Activated CD8-positive, alpha-beta memory T cell treated with anti-CD3 and anti-CD28 coated beads for 36 hours (primary cell): ENCODE measurements at regions not wholly inside any gene's neighbourhood (a gene's known extent, or its start where the extent isn't known, plus 50 kb on each side); places are given as distances from the start of the nearest gene placed in this dataset.

Experiments
- CTCF ChIA-PET: fragments of 350-600 bp; sonication (Branson Sonifier 250); formaldehyde crosslinking; loops from one replicate; lab custom pipeline; 2021; ENCODE audit warnings: antibody characterized with exemption; lab: Charles Lee
- POLR2A ChIA-PET: fragments of 350-600 bp; sonication (Branson Sonifier 250); formaldehyde crosslinking; loops from one replicate; lab custom pipeline; 2021; ENCODE audit warnings: antibody characterized with exemption; lab: Charles Lee

- CTCF ChIA-PET, result no interaction called here
- POLR2A ChIA-PET, result no interaction called here
These were observed 714.5 kb upstream of the WWC1 start for GRCh38 chr5:167576897-167577296.

GRCh38 chr5:167577616-167578015 lies 713.8 kb upstream of the WWC1 start:
- POLR2A ChIA-PET, result no interaction called here
- CTCF ChIA-PET, result no interaction called here

- CTCF ChIA-PET, result no interaction called here
- POLR2A ChIA-PET, result no interaction called here
These were observed 712.3 kb upstream of the WWC1 start for GRCh38 chr5:167578977-167579692.

- CTCF ChIA-PET, result no interaction called here
- POLR2A ChIA-PET, result no interaction called here
These were observed 711.8 kb upstream of the WWC1 start for GRCh38 chr5:167579693-167580055.

GRCh38 chr5:167580608-167581007 lies 710.8 kb upstream of the WWC1 start:
- ChIA-PET CTCF (no interaction called here), POLR2A (no interaction called here)

- CTCF ChIA-PET, result no interaction called here
- POLR2A ChIA-PET, result no interaction called here
These were observed 709.2 kb upstream of the WWC1 start for GRCh38 chr5:167582283-167582682.

- POLR2A ChIA-PET, result no interaction called here
- CTCF ChIA-PET, result no interaction called here
These were observed 708.6 kb upstream of the WWC1 start for GRCh38 chr5:167582886-167583285.

GRCh38 chr5:167585184-167585583 lies 706.3 kb upstream of the WWC1 start:
- ChIA-PET POLR2A (no interaction called here), CTCF (no interaction called here)

- ChIA-PET POLR2A (no interaction called here), CTCF (no interaction called here)
These were observed 703.5 kb upstream of the WWC1 start for GRCh38 chr5:167587772-167588437.

GRCh38 chr5:167592114-167592513 lies 699.3 kb upstream of the WWC1 start:
- POLR2A ChIA-PET, result no interaction called here
- CTCF ChIA-PET, result no interaction called here

GRCh38 chr5:167593329-167594060 lies 698.0 kb upstream of the WWC1 start:
- ChIA-PET CTCF (no interaction called here), POLR2A (no interaction called here)

- POLR2A ChIA-PET, result no interaction called here
- CTCF ChIA-PET, result no interaction called here
These were observed 697.4 kb upstream of the WWC1 start for GRCh38 chr5:167594061-167594435.

GRCh38 chr5:167594750-167595149 lies 696.7 kb upstream of the WWC1 start:
- ChIA-PET CTCF (no interaction called here), POLR2A (no interaction called here)

- ChIA-PET CTCF (no interaction called here), POLR2A (no interaction called here)
These were observed 696.2 kb upstream of the WWC1 start for GRCh38 chr5:167595196-167595595.

- ChIA-PET CTCF (no interaction called here), POLR2A (no interaction called here)
These were observed 693.3 kb upstream of the WWC1 start for GRCh38 chr5:167598166-167598565.

GRCh38 chr5:167602067-167602466 lies 689.4 kb upstream of the WWC1 start:
- ChIA-PET CTCF (no interaction called here), POLR2A (no interaction called here)

GRCh38 chr5:167603135-167603534 lies 688.3 kb upstream of the WWC1 start:
- CTCF ChIA-PET, result no interaction called here
- POLR2A ChIA-PET, result no interaction called here

GRCh38 chr5:167608390-167609272 lies 682.8 kb upstream of the WWC1 start:
- ChIA-PET POLR2A (no interaction called here), CTCF (no interaction called here)

- ChIA-PET POLR2A (no interaction called here), CTCF (no interaction called here)
These were observed 677.0 kb upstream of the WWC1 start for GRCh38 chr5:167614294-167615021.
